HT-29 (cell line): ENCODE measurements at regions not wholly inside any gene's neighbourhood (a gene's known extent, or its start where the extent isn't known, plus 50 kb on each side); places are given as distances from the start of the nearest gene placed in this dataset.

Experiments used
- DNase-seq: peaks from one replicate; pipeline ENCODE4 v3.0.0-alpha.2; 2015; ENCODE audit warnings: low spot score

DNA sequence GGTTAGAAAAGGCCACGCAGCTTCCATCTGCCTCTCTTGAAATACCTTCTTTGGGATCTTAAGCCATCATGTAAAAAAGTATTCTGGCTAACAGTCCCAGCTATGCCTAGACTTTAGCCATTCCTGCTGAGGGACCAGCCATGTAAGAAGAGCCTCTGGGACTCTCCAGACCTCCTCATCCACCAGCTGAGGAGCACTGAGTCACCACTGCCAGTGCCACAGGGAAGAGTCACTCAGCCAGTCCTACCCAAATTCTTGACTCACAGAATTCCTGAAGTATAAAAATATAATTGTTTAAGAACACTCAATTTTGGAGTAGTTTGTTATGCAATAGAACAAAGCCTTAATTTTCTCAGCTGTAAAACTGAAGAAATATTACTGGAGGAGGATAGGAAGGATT, 436.7 kb downstream of the ZEB2 start:
- DNase-seq = no peak

DNA sequence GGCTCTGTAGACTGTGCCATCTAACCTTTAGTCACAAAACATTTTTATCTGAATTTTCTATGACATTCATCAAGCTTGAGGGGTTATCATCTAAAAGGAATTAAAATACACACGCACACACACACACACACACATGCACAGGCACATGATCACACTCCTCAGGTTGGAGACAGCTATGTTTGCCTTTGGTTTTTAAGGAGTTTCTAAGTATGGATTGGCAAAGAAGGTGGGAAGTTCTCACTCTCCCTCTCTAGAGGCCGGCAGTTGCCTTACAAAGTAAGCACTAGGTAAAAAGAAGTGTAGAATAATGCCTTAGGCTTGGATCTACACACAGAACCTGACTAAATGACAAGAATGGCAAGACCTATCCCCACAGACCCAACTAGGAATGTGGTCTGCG, 437.1 kb downstream of the ZEB2 start:
- no peak for DNase-seq

DNA sequence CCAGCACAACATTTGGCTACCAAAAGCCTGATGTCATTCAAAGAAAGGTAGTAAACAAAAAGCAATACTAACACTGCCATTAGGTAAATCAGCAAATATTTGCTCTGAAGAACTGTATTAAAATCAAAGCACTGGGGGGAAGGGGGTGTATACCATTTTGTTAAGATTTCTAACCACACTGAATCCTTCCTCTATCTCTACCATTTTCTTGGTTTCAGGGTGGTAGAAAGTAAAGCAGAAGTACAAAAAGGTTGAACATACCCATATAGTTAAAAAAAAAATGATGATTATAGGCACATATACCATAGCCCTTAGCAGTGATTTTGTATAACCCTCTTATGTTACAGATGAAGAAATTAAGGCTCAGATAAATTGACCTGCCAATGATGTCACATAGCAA, 437.6 kb downstream of the ZEB2 start:
- no peak for DNase-seq

DNA sequence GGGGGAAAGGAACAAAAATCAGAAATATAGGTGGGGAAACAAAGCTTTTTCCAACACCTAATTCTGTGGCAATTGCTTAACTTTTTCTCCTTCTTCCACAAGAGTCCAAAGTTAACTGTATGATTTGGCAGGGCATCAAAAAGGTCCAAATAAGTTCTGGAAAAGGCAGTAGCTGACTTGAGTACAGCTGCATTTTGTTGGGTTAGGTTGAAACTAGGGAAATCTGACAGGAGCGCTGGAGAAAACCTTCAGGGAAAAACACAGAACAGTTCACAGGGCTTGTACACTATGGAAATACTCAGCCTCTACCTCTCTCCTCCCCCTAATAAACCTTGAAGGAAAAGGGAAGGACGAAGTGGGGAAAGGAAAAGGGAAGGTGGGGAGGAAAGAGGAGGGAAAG, 438.6 kb downstream of the ZEB2 start:
- DNase-seq = no peak

DNA sequence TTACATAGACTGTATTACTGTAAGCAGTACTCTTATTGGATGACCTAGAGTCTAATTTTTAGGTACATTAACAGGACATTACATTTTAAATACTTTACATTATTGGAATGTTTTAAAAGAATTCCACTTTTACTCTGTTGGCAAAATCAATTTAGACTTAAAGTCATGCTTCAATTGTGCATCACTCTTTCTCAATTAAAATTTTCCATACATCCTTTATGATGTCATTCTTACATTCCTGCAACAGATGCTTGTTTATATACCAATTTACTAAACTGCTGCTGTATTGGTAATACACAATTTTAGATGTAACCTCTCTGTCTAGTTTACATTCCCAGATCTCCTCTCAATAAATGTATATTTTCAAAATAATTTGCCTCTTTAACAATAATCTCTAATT, 440.1 kb downstream of the ZEB2 start:
- DNase-seq = no peak

DNA sequence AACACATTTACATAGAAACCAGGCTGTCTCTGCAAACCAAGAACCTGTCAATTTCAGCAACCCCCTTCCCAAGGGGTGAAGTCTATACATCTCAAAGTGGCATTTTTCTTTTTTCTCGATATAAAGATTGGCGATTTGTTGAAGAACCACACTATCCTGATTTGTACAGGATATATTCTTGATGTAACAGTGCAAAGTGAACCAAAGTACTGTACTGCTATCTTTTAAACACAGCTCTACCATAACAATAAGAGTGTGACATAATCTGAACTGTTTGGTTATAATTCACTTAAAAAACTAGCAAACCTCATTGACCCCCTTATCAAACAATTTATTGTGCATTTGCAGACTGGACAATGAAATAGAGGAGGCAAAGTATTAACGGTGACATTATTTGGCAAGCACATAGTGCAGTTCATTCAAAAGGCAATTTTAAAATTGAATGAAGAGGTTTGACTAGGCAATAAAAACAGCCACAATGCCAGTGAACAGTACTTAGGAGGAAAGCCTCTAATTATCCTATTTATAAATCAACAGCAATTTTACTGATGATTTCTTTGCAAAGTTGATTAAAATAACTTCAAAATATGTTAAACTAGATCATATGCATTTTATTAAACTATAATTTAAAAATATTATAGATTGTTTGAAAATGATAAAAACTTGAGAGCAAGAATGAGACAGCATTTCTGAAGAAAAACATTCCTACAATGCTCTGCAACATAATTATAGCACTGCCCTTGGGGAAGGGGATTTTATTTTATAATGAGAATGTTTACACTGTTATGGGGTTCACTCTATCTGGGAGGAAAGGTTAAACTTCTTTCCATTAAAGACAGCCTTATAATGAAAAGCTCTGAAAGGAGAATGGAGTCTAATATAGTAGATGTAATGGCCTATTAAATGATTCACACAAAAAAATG, 440.9 kb downstream of the ZEB2 start:
- no peak for DNase-seq

DNA sequence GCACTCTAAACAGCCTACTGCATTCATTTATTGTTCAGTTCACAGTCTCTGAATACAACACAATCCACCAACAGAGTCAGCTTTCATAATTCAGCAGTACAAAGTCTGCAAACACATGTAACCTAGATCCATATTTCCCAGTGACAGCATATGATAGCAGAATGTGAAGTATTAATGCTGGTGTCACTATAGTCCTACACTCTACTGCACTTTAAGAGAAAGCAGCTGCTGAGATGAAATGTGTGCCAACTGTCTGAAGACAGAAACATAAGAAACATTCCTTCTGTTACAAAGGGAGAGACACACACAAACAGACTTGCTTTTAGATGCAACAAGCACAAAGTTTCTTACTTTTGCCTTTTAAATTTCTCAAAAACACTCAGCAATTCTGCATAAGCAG, 441.8 kb downstream of the ZEB2 start:
- no peak for DNase-seq

DNA sequence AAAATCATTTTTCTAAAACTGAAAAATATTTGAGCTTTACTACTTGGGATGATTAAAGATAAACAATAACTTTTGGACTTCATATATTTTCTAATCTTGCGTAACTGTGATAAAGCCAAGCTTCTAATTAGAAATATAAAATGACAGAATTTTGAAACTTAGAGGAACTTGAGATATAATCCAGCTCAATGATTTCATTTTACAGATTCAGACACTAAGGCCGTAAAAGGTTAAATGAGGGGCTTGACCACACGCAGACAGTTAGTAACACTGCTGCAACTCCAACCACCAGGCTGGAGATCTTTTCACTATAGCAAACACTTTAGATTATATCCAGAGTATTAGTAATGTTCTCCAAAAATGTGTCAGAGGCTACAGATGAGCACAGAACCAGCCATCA, 445.5 kb downstream of the ZEB2 start:
- no peak for DNase-seq

DNA sequence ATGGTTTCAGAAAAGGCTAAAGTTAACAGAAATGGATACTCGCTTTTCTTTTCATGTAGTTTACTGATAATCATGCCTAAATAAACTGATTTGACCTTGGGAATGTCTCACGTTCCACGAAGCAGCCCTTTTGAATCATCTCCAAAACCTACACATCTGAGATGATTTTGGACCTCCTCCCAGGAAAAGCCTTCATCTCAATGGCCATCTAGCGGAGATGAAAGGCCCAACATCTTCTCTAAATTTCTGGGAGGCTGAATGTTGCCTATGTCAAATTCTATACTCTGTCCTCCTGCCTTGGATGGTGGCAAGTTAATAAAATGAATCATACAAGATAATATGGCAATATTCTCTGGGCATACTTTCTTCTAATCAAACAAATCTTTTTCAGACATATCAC, 448.5 kb downstream of the ZEB2 start:
- DNase-seq = no peak

DNA sequence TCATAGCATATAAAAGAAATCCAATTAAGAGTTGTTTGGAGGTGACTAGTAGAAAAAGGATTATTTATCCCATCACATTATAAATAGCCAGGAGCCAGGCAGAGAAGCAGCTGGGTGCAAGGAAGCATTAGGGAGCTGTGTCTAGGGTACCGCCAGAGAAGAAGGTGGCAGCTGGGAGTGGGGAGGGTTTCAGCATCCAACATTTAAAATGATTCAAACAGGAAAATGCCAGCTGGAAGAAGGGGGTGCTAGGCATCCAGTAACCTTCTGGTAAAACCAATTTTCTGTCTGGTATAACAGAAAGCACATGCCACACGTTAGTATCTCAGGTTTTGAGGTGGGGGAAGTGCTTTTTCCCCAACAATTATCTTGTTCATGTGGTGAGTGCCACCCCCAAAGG, 452.4 kb downstream of the ZEB2 start:
- no peak for DNase-seq

DNA sequence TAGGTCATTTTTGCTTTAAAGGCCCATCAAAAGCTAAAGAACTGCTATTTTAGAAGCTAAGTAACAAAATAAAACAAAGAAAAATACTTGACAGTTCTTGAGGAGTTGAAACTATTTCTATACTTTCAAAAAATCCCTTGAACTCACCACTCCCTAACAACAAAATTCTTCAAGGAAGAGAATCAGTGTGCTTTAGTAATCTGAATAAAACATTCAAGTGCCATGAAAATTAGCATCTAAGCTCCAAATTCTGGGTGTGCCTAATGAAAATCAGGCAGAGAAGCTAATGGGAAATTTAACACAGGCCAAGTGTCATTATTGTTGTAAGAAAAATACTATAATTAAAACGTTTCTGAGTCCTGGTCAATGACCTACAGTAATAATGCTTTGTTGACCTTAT, 456.3 kb downstream of the ZEB2 start:
- no peak for DNase-seq

DNA sequence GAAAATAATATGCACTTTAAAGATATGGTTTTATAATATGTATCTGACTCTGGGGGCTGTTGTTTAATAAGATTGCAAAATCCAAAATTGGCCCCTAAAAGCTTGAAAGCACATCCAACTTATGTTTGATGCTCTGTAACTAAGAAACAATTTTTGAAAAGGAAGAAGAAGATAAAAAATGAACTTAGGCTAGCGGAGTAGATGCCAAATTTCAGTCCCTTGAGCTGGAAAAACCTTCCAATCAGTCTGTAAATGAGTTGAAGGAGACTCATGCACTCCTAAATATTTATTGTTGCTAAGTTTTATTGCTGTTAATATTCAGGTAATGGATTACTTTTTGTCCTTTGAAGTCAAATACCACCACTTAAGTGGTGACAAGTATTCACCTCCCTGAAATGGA, 465.0 kb downstream of the ZEB2 start:
- DNase-seq = no peak

DNA sequence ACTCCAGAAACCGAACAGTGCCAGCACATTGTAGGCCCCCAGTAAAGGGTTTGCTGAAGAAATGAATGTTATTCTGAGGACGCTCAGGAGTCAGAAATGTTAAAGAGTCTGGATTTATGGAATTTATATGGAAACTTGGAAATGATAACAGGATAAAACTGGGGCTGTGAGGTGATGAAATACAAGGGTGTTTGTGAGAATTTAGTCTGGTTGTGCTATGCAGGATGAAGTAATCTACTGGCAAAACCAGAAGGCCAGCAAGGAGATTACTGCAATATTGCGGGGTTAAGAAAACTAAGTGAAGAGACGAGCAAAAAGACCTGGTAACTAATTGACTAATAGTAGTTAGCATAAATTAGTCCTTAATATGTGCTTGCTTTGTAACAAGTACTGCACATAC, 467.8 kb downstream of the ZEB2 start:
- no peak for DNase-seq

DNA sequence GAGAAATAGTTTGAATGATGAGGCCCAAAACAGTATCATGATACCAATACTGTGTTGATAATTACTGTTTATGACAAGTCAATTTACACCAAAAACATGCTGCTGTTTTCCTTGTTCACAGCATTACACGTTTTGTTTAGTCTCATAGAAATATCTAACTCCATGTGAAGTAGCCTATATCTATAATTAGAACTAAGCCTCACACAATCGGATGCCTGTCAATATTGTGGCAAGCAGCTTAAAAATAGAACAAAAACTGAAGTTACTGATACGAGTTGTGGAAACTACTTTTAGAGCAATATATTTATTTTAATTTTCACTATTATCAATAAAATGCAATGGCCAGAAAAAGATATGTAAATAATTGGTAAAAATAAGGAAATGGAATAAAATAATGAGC, 470.8 kb downstream of the ZEB2 start:
- no peak for DNase-seq

DNA sequence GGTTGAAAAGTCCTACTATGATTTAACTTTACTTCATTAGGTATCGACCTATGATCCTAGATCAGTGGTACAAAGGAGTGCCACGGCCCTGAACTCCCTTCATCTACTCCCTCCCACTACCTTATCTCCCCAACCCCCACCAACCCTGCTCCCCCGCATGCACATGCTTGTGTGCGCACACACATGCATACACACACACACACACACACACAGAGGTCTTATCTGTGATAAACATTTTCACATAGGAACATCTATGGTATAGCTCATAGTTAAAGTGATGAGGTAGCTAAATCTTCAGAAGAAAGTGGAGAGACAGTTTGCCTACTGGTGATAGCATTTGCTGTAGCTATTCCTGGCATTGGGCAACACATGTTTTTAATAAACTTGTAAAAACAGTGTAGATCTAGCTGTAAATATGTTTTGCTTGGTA, 471.3 kb downstream of the ZEB2 start:
- DNase-seq = no peak

DNA sequence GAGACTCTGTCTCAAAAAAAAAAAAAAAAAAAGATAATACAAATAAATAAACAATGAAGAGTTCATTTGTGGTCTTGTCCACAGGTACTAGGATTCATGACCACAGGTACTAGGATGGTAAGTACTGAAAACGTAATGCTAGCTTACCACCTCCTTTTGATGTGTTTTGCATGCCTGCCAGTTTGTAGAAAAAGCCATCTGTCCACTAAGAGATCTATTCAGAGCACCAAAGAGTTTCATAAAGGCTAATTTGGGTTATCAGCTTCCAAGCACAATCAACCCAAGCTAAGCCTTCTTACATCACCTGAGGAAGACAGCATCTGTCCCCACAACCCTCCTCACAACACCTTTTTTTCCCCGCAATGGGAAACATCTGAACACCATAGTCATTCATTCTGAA, 477.2 kb downstream of the ZEB2 start:
- DNase-seq = no peak

DNA sequence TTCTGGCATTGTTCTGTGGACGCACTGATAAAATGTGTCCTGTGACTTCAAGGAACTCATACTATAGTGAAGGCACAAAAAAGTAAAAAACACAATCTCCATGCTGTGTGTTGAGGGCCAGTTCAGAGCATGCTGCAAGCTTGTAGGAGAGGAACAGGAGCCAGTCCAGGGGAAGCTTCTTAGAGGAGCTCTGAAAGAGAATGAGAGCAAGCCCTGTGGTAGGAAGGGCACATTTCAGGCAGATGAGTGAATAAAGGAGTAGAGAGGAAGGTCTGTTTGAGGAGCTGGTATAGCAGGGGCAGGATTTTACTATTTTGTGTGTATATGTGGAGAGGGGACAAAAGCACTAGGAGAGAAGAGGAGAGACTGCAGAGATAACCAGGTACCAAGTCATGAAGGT, 478.3 kb downstream of the ZEB2 start:
- DNase-seq = no peak

DNA sequence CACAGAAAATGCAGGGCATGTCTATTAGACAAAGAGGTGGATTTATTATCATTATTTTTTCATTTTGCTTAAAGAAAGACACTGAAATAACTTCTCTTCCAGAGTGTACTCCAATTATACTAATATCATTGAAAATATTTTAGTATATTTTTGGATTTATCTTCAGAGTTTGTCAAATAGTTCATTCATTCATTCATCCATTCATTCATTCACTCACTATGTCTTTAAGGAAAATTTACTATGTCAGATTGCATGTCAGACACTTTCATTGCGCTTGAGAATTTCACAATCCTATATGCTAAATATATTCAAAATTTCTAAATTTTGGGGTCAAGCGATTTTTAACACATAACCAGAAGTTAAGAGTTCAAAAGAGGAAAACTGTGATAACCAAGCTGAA, 479.1 kb downstream of the ZEB2 start:
- no peak for DNase-seq

DNA sequence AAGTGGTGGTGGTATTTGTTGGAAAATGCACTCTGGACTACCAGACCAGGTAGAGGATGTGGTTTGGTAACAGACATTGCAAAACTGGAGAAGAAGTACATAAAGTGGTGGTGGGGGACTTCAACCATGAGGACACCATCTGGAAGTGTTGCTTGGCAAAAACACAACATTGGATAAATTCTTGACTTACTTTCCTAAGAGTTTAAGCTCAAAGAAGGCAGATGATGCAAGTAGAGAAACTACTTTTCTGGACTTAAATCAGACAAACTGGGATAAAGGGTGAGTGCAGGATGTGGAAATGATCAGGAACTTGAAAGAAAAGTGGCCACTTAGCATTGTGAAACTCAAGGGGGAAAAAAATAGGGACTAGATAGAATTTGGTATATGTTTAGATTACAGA, 487.4 kb downstream of the ZEB2 start:
- no peak for DNase-seq

DNA sequence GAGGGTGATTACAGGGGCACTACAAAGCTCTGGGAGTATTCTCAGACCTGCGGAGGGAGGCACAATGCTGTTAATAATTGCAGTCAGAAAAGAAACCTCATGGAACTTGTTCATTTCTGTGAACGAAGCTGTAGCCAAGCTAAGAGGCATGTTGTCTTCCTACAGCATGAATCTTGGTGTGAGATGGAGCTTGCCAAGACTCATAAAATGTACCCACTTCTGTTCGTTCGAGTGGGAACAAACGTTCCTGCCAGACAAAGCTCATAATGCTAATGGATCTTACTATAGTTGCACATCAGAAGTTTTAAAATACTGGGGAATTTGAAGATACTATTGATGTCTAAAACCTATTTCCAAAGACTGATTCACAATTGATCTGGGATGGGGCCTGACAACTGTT, 489.1 kb downstream of the ZEB2 start:
- DNase-seq = no peak

DNA sequence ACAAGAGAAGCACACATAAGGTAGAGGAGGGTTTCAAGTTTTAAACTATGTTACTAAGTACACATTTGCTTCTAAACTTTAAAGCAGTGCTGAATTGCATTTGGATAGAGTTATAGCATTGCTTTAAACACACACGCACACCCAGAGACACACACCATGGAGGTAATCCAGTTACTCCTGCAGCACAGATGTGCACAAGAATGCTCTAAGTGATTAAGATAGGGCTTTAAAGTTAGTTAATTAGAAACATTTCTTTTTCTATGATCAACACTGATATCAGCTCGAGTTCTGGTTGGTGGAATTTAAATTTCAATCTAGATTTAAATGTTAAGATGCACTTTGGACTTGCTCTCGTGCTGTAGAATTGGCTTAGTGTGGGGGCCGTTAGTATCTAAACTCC, 492.3 kb downstream of the ZEB2 start:
- DNase-seq = no peak

DNA sequence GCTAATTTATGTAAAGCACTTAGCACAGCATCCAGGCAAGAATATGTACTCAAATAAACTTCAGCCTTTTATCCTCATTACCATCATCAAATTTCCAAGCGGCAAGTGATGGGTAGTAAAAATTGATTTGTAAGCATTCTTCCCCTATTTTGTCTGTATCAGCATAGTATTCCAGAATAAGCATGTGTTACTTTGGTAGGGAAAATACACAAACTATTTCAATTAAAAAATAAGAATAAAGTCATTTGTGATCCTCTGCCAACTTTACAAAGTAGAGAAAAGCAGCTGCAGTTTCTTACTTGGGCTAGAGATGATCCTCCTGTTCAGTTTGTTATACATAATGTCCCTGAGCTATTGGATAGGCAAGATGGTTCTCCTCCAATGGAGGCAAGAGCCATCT, 493.2 kb downstream of the ZEB2 start:
- DNase-seq = no peak

DNA sequence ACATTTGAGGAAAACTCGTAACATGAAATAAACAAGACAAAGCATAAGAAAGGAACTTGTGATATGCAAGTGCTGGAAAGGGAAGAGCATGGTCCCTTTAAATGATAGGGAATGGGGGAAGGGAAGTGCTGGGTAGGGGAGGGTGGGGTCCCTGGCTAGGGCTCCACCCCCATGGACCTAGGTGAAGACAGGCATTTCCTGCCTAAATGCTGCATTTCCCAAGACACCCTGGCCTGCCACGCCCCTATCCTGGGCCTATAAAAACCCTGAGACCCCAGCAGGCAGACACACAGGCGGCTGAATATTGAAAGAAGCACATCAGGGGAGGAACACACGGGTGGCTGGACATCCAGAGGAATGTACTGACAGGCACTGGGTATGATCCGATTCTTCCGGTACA, 499.9 kb downstream of the ZEB2 start:
- DNase-seq = no peak

DNA sequence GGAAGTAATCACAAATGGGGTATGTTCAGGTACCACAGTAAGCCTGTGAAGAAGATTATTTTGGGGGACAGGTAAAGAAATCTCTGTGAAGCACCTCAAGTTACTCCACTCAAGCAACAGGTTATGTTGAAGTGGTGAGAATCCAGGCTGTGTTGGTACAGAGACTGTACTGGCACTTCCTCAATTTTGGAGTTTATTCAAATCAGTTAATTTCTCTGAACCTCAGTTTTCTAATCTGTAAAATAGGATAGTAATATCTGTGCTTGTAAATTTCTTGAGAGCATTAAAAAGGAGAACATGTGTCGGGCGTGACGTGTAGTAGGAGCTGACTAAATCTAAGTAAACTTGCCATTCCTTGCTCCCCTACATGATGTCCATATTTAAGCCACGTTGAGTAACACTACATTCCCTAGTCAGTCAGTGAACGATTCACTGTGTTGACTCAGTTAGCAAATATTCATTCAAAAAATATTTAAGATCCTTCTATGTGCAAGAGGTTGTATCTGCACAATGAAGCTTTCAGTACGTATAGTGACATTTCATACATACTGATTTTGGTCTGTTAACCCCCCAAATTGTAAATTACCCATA, 504.2 kb downstream of the ZEB2 start:
- DNase-seq = no peak
